H9 (cell line): ENCODE measurements at regions not wholly inside any gene's neighbourhood (a gene's known extent, or its start where the extent isn't known, plus 50 kb on each side); places are given as distances from the start of the nearest gene placed in this dataset.

ENCODE experiments used
- DNase-seq: peaks from one replicate; pipeline ENCODE4 v3.0.0-alpha.2; 2017
- H2AFZ ChIP-seq: one replicate; pipeline ENCODE4 v1.6.1; 2013; ENCODE audit warnings: mild to moderate bottlenecking, low read length, control low read depth, moderate library complexity
- H2AK5ac ChIP-seq: 2 replicates; pipeline ENCODE4 v1.6.1; 2013; ENCODE audit warnings: low read length, control low read depth, mixed read lengths; ENCODE audit not compliant: insufficient read length
- H2BK120ac ChIP-seq: one replicate; pipeline ENCODE4 v1.6.1; 2013; ENCODE audit warnings: low read depth, mild to moderate bottlenecking, low read length, control low read depth, inconsistent platforms; ENCODE audit not compliant: poor library complexity, severe bottlenecking
- H2BK12ac ChIP-seq: 2 replicates; pipeline ENCODE4 v1.6.1; 2013; ENCODE audit warnings: low read length, control low read depth, mixed read lengths, low read depth; ENCODE audit not compliant: insufficient read length
- H2BK15ac ChIP-seq: 2 replicates; pipeline ENCODE4 v1.6.1; 2013; ENCODE audit warnings: low read depth, low read length, control low read depth
- H2BK20ac ChIP-seq: one replicate; pipeline ENCODE4 v1.6.1; 2013; ENCODE audit warnings: low read depth, mild to moderate bottlenecking, low read length, control low read depth, inconsistent platforms; ENCODE audit not compliant: poor library complexity, severe bottlenecking
- H2BK5ac ChIP-seq: 2 replicates; pipeline ENCODE4 v1.6.1; 2013; ENCODE audit warnings: low read length, control low read depth, mixed read lengths; ENCODE audit not compliant: insufficient read length
- H3K14ac ChIP-seq: 2 replicates; pipeline ENCODE4 v1.6.1; 2013; ENCODE audit warnings: low read length, control low read depth; ENCODE audit not compliant: insufficient read depth
- H3K18ac ChIP-seq: 2 replicates; pipeline ENCODE4 v1.6.1; 2013; ENCODE audit warnings: low read depth, mild to moderate bottlenecking, mixed read lengths, low read length, control low read depth; ENCODE audit not compliant: insufficient read length
- H3K23ac ChIP-seq: 2 replicates; pipeline ENCODE4 v1.6.1; 2013; ENCODE audit warnings: low read length, control low read depth, mixed read lengths, low read depth; ENCODE audit not compliant: insufficient read length
- H3K23me2 ChIP-seq: 2 replicates; pipeline ENCODE4 v1.6.1; 2013; ENCODE audit warnings: low read depth, mild to moderate bottlenecking, mixed read lengths, low read length, control low read depth; ENCODE audit not compliant: insufficient read length, poor library complexity, severe bottlenecking
- H3K27ac ChIP-seq: 2 replicates; pipeline ENCODE4 v1.5.1; 2013; ENCODE audit warnings: low read length, control low read depth, mixed read lengths, low read depth; ENCODE audit not compliant: insufficient read length
- H3K27me3 ChIP-seq: 2 replicates; pipeline ENCODE4 v1.6.1; 2013; ENCODE audit warnings: low read length, control low read depth, inconsistent platforms; ENCODE audit not compliant: insufficient read depth
- H3K4ac ChIP-seq: 2 replicates; pipeline ENCODE4 v1.6.1; 2013; ENCODE audit warnings: low read depth, mild to moderate bottlenecking, control low read depth, inconsistent platforms, low read length, moderate library complexity
- H3K4me1 ChIP-seq: 2 replicates; pipeline ENCODE4 v1.6.1; 2013; ENCODE audit warnings: low read length, control low read depth, inconsistent platforms; ENCODE audit not compliant: insufficient read depth
- H3K4me2 ChIP-seq: 2 replicates; pipeline ENCODE4 v1.6.1; 2013; ENCODE audit warnings: low read length, control low read depth, mixed read lengths; ENCODE audit not compliant: insufficient read length, insufficient read depth
- H3K56ac ChIP-seq: 2 replicates; pipeline ENCODE4 v1.6.1; 2013; ENCODE audit warnings: low read depth, mild to moderate bottlenecking, mixed read lengths, low read length, control low read depth; ENCODE audit not compliant: insufficient read length
- H3K79me1 ChIP-seq: 2 replicates; pipeline ENCODE4 v1.6.1; 2013; ENCODE audit warnings: low read depth, mild to moderate bottlenecking, moderate library complexity, low read length, control low read depth, inconsistent platforms; ENCODE audit not compliant: insufficient read depth, poor library complexity, severe bottlenecking
- H3K79me2 ChIP-seq: 2 replicates; pipeline ENCODE4 v1.6.1; 2013; ENCODE audit warnings: low read length, control low read depth, inconsistent platforms; ENCODE audit not compliant: insufficient read depth
- H3K9ac ChIP-seq: 2 replicates; pipeline ENCODE4 v1.6.1; 2013; ENCODE audit warnings: low read length, control low read depth, mixed read lengths; ENCODE audit not compliant: insufficient read length; ENCODE audit errors: extremely low read depth
- H3K9me3 ChIP-seq: one replicate; pipeline ENCODE4 v1.6.1; 2013; ENCODE audit warnings: low read depth, low read length, inconsistent platforms; ENCODE audit not compliant: control insufficient read depth
- H3T11ph ChIP-seq: one replicate; pipeline ENCODE4 v1.6.1; 2013; ENCODE audit warnings: mild to moderate bottlenecking, low read length, control low read depth, inconsistent platforms
- H4K20me1 ChIP-seq: one replicate; pipeline ENCODE4 v1.6.1; 2013; ENCODE audit not compliant: control insufficient read depth, insufficient read length, insufficient read depth
- H4K5ac ChIP-seq: 2 replicates; pipeline ENCODE4 v1.6.1; 2013; ENCODE audit warnings: low read depth, mild to moderate bottlenecking, mixed read lengths, low read length, control low read depth; ENCODE audit not compliant: insufficient read length
- H4K8ac ChIP-seq: replicated peaks from 2 replicates; pipeline ENCODE4 v1.6.1; 2013; ENCODE audit warnings: low read length, control low read depth, mixed read lengths, low read depth; ENCODE audit not compliant: insufficient read length
- H4K91ac ChIP-seq: 2 replicates; pipeline ENCODE4 v1.6.1; 2013; ENCODE audit warnings: low read depth, mild to moderate bottlenecking, moderate library complexity, mixed read lengths, low read length, control low read depth; ENCODE audit not compliant: insufficient read length
- H3K27ac Mint-ChIP-seq, 3 experiments: 2 replicates in 2 of 3; 3 replicates in 1 of 3; pipeline ENCODE4 v1.8.0; 2020 to 2021; ENCODE audit warnings: mixed read lengths in 3 of 3, mild to moderate bottlenecking in 1 of 3, moderate library complexity in 1 of 3
- H3K27me3 Mint-ChIP-seq: 2 replicates; pipeline ENCODE4 v1.8.0; 2021; ENCODE audit warnings: low read depth, mild to moderate bottlenecking, moderate library complexity, mixed read lengths
- H3K36me3 Mint-ChIP-seq, 3 experiments: 2 replicates in 2 of 3; 3 replicates in 1 of 3; pipeline ENCODE4 v1.8.0; 2020 to 2021; ENCODE audit warnings: low read depth in 3 of 3, mixed read lengths in 3 of 3; ENCODE audit not compliant: insufficient read depth in 1 of 3
- H3K4me1 Mint-ChIP-seq, 2 experiments: 2 replicates each; pipeline ENCODE4 v1.8.0; 2020; ENCODE audit warnings: mixed read lengths in 2 of 2
- H3K4me3 Mint-ChIP-seq, 2 experiments: 2 replicates in 1 of 2; 3 replicates in 1 of 2; pipeline ENCODE4 v1.8.0; 2020 to 2021; ENCODE audit warnings: mild to moderate bottlenecking in 2 of 2, mixed read lengths in 2 of 2, moderate library complexity in 1 of 2
- H3K9me3 Mint-ChIP-seq, 2 experiments: 2 replicates in 1 of 2; 3 replicates in 1 of 2; pipeline ENCODE4 v1.8.0; 2020; ENCODE audit warnings: mild to moderate bottlenecking in 2 of 2, mixed read lengths in 2 of 2, moderate library complexity in 1 of 2
- CTCF ChIP-seq: fragments of 200-600 bp; sonication (generic); conservative IDR thresholded peaks from 3 replicates; pipeline ENCODE4 v1.8.0; 2021; ENCODE audit warnings: antibody characterized with exemption, mild to moderate bottlenecking
- WGBS: extraction: QIAGEN DNeasy Blood & Tissue Kit; methylation state at CpG from one replicate; pipeline ENCODE4 v1.1.7; 2013; ENCODE audit warnings: missing lambda C conversion rate, low lambda C conversion rate, mixed read lengths; ENCODE audit not compliant: insufficient read length; ENCODE audit errors: extremely low coverage; 5-methylcytosine and 5-hydroxymethylcytosine counted together

DNA sequence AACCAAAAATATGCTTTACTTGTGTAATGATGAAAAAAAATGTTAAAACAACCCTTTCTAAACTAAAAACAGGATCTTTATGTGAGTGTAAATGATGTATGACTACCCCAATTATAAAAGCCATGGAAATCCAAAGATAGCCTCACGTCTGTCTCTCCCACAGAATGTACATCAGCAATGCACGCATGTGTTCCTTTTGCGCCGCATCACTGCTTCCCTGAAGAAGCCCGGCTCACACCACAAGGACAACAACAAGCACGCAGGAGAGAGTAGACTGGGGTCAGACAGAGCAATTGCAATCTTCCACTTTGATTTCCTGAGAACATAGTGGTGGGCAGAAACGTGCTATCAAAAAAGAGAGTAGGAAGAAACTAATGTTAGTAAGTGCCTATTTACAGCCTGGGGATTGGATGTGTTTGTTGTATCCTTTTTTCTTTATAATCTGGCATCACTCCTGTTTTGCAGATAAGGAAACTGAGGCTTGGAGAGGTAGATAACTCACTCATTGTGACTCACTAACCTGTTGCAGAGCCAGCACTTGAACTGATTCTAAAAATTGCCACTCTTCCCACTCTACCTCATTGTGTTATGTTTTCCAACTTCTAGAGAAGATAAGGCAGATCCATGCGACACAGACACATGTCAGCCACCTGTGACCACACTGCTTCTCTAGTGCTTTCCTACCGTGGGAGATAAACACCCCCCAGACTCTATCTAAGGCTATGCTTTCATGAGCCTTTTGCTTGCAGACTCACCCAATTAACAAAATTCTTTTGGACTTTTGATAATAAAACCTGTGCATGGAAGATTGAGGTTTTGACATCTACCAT is 60.1 kb downstream of the MAP10 start:
- Histone ChIP-seq H2BK5ac (no peak overlapping the region), H3K79me1 (no peaks in the 10 kb centered on the region), H4K91ac (no peak overlapping the region), H4K20me1 (no peaks in the 10 kb centered on the region), H3K14ac (no peak overlapping the region), H3K9ac (no peak overlapping the region), H2BK20ac (no peak overlapping the region), H2BK120ac (no peak overlapping the region), H3K27me3 (no peaks in the 10 kb centered on the region), H3K23me2 (no peaks in the 10 kb centered on the region), H3K79me2 (no peaks in the 10 kb centered on the region), H3K27ac (no peak overlapping the region), H3K4me2 (no peak overlapping the region), H2BK15ac (no peak overlapping the region), H3T11ph (no peak overlapping the region), H4K5ac (no peak overlapping the region), H3K9me3 (no peaks in the 10 kb centered on the region), H2BK12ac (no peak overlapping the region), H3K18ac (no peak overlapping the region), H4K8ac (no peak overlapping the region), H3K56ac (no peak overlapping the region), H2AFZ (no peak overlapping the region), H3K23ac (no peak overlapping the region), H3K4me1 (no peaks in the 10 kb centered on the region), H3K4ac (no peak overlapping the region), H2AK5ac (no peak overlapping the region)
- DNase-seq, result no peak
- Mint-ChIP-seq H3K27me3 (no peaks in the 10 kb centered on the region), H3K4me1 (no peaks in the 10 kb centered on the region; a peak in 1 of 4 replicates), H3K9me3 (no peaks in the 10 kb centered on the region), H3K36me3 (no peaks in the 10 kb centered on the region), H3K27ac (no peak overlapping the region), H3K4me3 (no peak overlapping the region)
- no CpG with 5 or more reads among the region's 9 CpGs for WGBS
- TF ChIP-seq CTCF, result no peak
